ENCODE measurements at regions not wholly inside any gene's neighbourhood (a gene's known extent, or its start where the extent isn't known, plus 50 kb on each side); places are given as distances from the start of the nearest gene placed in this dataset.
"Not testable (repeated sequence)": the region's sequence is repeated elsewhere in the genome, so short reads cannot be mapped to it uniquely, and the experiment has no call there.

- TF ChIP-seq CTCF (IDR thresholded peaks at IDR 0.05; ENCODE audit: control insufficient read depth, extremely low read depth, insufficient read depth): no peak
- DNase-seq (ENCODE audit: low read depth): no peak
- no peak overlapping the region for H3K4me3 ChIP-seq (ENCODE audit: low read depth, low read length)
Observed at GRCh38 chr6:125587666-125588632, 161.5 kb upstream of the HEY2 start.

- DNase-seq (ENCODE audit: low read depth); H3K4me3 ChIP-seq (ENCODE audit: low read depth, low read length): not testable (repeated sequence)
Observed at GRCh38 chr6:125591796-125592195, 157.6 kb upstream of the HEY2 start.

- TF ChIP-seq CTCF (IDR thresholded peaks at IDR 0.05; ENCODE audit: control insufficient read depth, extremely low read depth, insufficient read depth): no peak
- no peak for DNase-seq (ENCODE audit: low read depth)
Observed at GRCh38 chr6:125593746-125594145, 155.7 kb upstream of the HEY2 start.

GRCh38 chr6:125596020-125596419, 153.4 kb upstream of the HEY2 start:
- DNase-seq (ENCODE audit: low read depth): no peak
- no peak for TF ChIP-seq CTCF (IDR thresholded peaks at IDR 0.05; ENCODE audit: control insufficient read depth, extremely low read depth, insufficient read depth)
- no peak overlapping the region for H3K4me3 ChIP-seq (ENCODE audit: low read depth, low read length)

More at GRCh38 chr6:125593746-125594145, 155.7 kb upstream of the HEY2 start:
- no peak overlapping the region for H3K4me3 ChIP-seq (ENCODE audit: low read depth, low read length)

GRCh38 chr6:125597411-125598253, 151.8 kb upstream of the HEY2 start:
- H3K4me3 ChIP-seq (ENCODE audit: low read depth, low read length): no peak overlapping the region
- DNase-seq (ENCODE audit: low read depth): no peak
- TF ChIP-seq CTCF (IDR thresholded peaks at IDR 0.05; ENCODE audit: control insufficient read depth, extremely low read depth, insufficient read depth): no peak

GRCh38 chr6:125598422-125598821, 151.0 kb upstream of the HEY2 start:
- no peak for TF ChIP-seq CTCF (IDR thresholded peaks at IDR 0.05; ENCODE audit: control insufficient read depth, extremely low read depth, insufficient read depth)
- H3K4me3 ChIP-seq (ENCODE audit: low read depth, low read length): no peak overlapping the region
- DNase-seq (ENCODE audit: low read depth): no peak

- no peak for DNase-seq (ENCODE audit: low read depth)
- TF ChIP-seq CTCF (IDR thresholded peaks at IDR 0.05; ENCODE audit: control insufficient read depth, extremely low read depth, insufficient read depth): no peak
- no peak overlapping the region for H3K4me3 ChIP-seq (ENCODE audit: low read depth, low read length)
Observed at GRCh38 chr6:125604257-125604656, 145.2 kb upstream of the HEY2 start.
